ENCODE measurements at regions not wholly inside any gene's neighbourhood (a gene's known extent, or its start where the extent isn't known, plus 50 kb on each side); places are given as distances from the start of the nearest gene placed in this dataset.

GRCh38 chr13:111528513-111528912 is 208.1 kb downstream of the TEX29 start:
- H2AFZ ChIP-seq (replicated peaks) = no peak overlapping the region
- no peaks in the 10 kb centered on the region for H3F3A ChIP-seq (ENCODE audit: low read depth)
- H3K79me2 ChIP-seq (ENCODE audit: low read depth) = no peaks in the 10 kb centered on the region
- H3K9me3 ChIP-seq (ENCODE audit: low read depth) = no peaks in the 10 kb centered on the region
- no peak overlapping the region for H3K4me3 ChIP-seq
- no peak for DNase-seq (ENCODE audit: low spot score)
- no peaks in the 10 kb centered on the region for H3K36me3 Mint-ChIP-seq
- peaks cover 28% of the 10 kb centered on the region for H3K4me1 Mint-ChIP-seq
- H3K4me3 Mint-ChIP-seq = no peak overlapping the region
- peaks cover 7% of the 10 kb centered on the region for H3K27me3 Mint-ChIP-seq (ENCODE audit: insufficient read depth, low read depth)
- H3K36me3 ChIP-seq = no peaks in the 10 kb centered on the region
- no peaks in the 10 kb centered on the region for H3K9me3 Mint-ChIP-seq
- no peak overlapping the region for H3K9ac ChIP-seq
- TF ChIP-seq EZH2phosphoT487 (IDR thresholded peaks at IDR 0.05) = no peak
- TF ChIP-seq, protein P1, sequence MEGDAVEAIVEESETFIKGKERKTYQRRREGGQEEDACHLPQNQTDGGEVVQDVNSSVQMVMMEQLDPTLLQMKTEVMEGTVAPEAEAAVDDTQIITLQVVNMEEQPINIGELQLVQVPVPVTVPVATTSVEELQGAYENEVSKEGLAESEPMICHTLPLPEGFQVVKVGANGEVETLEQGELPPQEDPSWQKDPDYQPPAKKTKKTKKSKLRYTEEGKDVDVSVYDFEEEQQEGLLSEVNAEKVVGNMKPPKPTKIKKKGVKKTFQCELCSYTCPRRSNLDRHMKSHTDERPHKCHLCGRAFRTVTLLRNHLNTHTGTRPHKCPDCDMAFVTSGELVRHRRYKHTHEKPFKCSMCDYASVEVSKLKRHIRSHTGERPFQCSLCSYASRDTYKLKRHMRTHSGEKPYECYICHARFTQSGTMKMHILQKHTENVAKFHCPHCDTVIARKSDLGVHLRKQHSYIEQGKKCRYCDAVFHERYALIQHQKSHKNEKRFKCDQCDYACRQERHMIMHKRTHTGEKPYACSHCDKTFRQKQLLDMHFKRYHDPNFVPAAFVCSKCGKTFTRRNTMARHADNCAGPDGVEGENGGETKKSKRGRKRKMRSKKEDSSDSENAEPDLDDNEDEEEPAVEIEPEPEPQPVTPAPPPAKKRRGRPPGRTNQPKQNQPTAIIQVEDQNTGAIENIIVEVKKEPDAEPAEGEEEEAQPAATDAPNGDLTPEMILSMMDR (IDR thresholded peaks at IDR 0.05) = no peak
- no peak for TF ChIP-seq EZH2 (IDR thresholded peaks at IDR 0.05)
- peaks cover 13% of the 10 kb centered on the region for H3K4me1 ChIP-seq
- H3K27ac ChIP-seq = no peak overlapping the region
- no peak overlapping the region for H3K27ac Mint-ChIP-seq
- H3K27me3 ChIP-seq = peaks cover 38% of the 10 kb centered on the region
- H4K20me1 ChIP-seq (ENCODE audit: low read depth) = no peaks in the 10 kb centered on the region
- no peak overlapping the region for H3K4me2 ChIP-seq

GRCh38 chr13:111530137-111530870 is 209.9 kb downstream of the TEX29 start:
- H4K20me1 ChIP-seq (ENCODE audit: low read depth) = no peaks in the 10 kb centered on the region
- H3K27ac ChIP-seq = no peak overlapping the region
- H3K9me3 Mint-ChIP-seq = no peaks in the 10 kb centered on the region
- H3K4me3 ChIP-seq = no peak overlapping the region
- no peak overlapping the region for H3K4me2 ChIP-seq
- no peaks in the 10 kb centered on the region for H3K79me2 ChIP-seq (ENCODE audit: low read depth)
- no peaks in the 10 kb centered on the region for H3K36me3 ChIP-seq
- no peak for DNase-seq (ENCODE audit: low spot score)
- peaks cover 5% of the 10 kb centered on the region for H3F3A ChIP-seq (ENCODE audit: low read depth)
- TF ChIP-seq, protein P1 (IDR thresholded peaks at IDR 0.05) = no peak
- TF ChIP-seq EZH2 (IDR thresholded peaks at IDR 0.05) = no peak
- TF ChIP-seq EZH2phosphoT487 (IDR thresholded peaks at IDR 0.05) = no peak
- no peak overlapping the region for H3K9ac ChIP-seq
- H3K4me1 Mint-ChIP-seq = peaks cover 44% of the 10 kb centered on the region
- H3K4me1 ChIP-seq = peaks cover 18% of the 10 kb centered on the region
- H3K36me3 Mint-ChIP-seq = no peaks in the 10 kb centered on the region
- H3K4me3 Mint-ChIP-seq = no peak overlapping the region
- H2AFZ ChIP-seq (replicated peaks) = peak overlapping the region; percentile 45
- H3K9me3 ChIP-seq (ENCODE audit: low read depth) = no peaks in the 10 kb centered on the region
- no peak overlapping the region for H3K27ac Mint-ChIP-seq
- peaks cover 56% of the 10 kb centered on the region for H3K27me3 ChIP-seq
- peaks cover 15% of the 10 kb centered on the region for H3K27me3 Mint-ChIP-seq (ENCODE audit: insufficient read depth, low read depth)

DNA sequence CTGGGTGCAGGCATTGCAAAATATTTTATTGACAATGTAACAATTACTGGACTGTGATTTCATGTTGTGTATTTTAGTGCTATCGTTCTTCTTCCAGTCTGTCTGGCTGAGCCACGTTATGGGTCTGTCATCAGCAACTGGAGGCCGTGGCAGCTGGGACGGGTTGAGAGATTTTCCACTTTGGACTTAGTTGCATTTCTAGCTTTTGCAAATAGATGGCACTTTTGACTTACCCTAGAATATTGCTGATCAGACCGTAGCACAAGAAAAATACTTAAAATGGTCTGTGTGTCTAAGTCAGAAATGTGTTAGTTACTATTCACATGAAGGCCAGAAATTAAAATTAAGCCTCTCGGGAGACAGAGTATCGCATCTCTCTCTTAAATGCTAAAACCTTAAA is 211.1 kb downstream of the TEX29 start:
- H3K4me3 Mint-ChIP-seq = no peak overlapping the region
- Histone ChIP-seq H3K27me3 (peaks cover 68% of the 10 kb centered on the region), H3K4me3 (no peak overlapping the region)

More for the DNA sequence above, 211.1 kb downstream of the TEX29 start:
- Histone ChIP-seq H4K20me1 (ENCODE audit: low read depth) (no peaks in the 10 kb centered on the region), H3K27ac (no peak overlapping the region), H3K4me1 (peaks cover 21% of the 10 kb centered on the region), H3K4me2 (no peak overlapping the region), H3K9ac (no peak overlapping the region), H3K9me3 (ENCODE audit: low read depth) (no peaks in the 10 kb centered on the region), H3K36me3 (no peaks in the 10 kb centered on the region), H3K79me2 (ENCODE audit: low read depth) (no peaks in the 10 kb centered on the region), H3F3A (ENCODE audit: low read depth) (peaks cover 8% of the 10 kb centered on the region), H2AFZ (replicated peaks) (no peak overlapping the region)
- Mint-ChIP-seq H3K27me3 (ENCODE audit: insufficient read depth, low read depth) (peaks cover 16% of the 10 kb centered on the region), H3K27ac (no peak overlapping the region), H3K36me3 (no peaks in the 10 kb centered on the region), H3K4me1 (peaks cover 54% of the 10 kb centered on the region), H3K9me3 (no peaks in the 10 kb centered on the region)
- DNase-seq (ENCODE audit: low spot score) = no peak
- TF ChIP-seq, protein P1 (IDR thresholded peaks at IDR 0.05) = peak; percentile 37
- no peak for TF ChIP-seq EZH2phosphoT487 (IDR thresholded peaks at IDR 0.05)
